Osteoblast (primary cell): ENCODE measurements at regions not wholly inside any gene's neighbourhood (a gene's known extent, or its start where the extent isn't known, plus 50 kb on each side); places are given as distances from the start of the nearest gene placed in this dataset.
"Not testable (repeated sequence)": the region's sequence is repeated elsewhere in the genome, so short reads cannot be mapped to it uniquely, and the experiment has no call there.

Source experiments
- DNase-seq: peaks from one replicate; pipeline ENCODE4 v3.0.0; 2011; ENCODE audit warnings: low spot score, mixed read lengths; ENCODE audit not compliant: insufficient read length; ENCODE audit errors: missing footprints
- H2AFZ ChIP-seq: 2 replicates; pipeline ENCODE4 v1.6.0; 2011; ENCODE audit warnings: mild to moderate bottlenecking, low read length
- H3K27ac ChIP-seq: 2 replicates; pipeline ENCODE4 v1.5.1; 2011; ENCODE audit warnings: mild to moderate bottlenecking, low read depth, low read length, moderate library complexity
- H3K27me3 ChIP-seq: 2 replicates; pipeline ENCODE4 v1.6.0; 2012; ENCODE audit warnings: mild to moderate bottlenecking, control low read depth, inconsistent platforms, low read length, moderate library complexity; ENCODE audit not compliant: insufficient read depth
- H3K36me3 ChIP-seq: 2 replicates; pipeline ENCODE4 v1.5.1; 2011; ENCODE audit warnings: mild to moderate bottlenecking, low read length, control low read depth, moderate library complexity; ENCODE audit not compliant: insufficient read depth
- H3K4me1 ChIP-seq: 2 replicates; pipeline ENCODE4 v1.5.1; 2011; ENCODE audit warnings: mild to moderate bottlenecking, low read length, control low read depth, moderate library complexity; ENCODE audit not compliant: insufficient read depth
- H3K4me2 ChIP-seq: 2 replicates; pipeline ENCODE4 v1.6.0; 2011; ENCODE audit warnings: mild to moderate bottlenecking, low read length; ENCODE audit not compliant: insufficient read depth
- H3K4me3 ChIP-seq: fragments of 200-600 bp; sonication (generic); 3 replicates; pipeline ENCODE4 v1.5.1; 2012; ENCODE audit warnings: mild to moderate bottlenecking, low read length, inconsistent platforms; ENCODE audit not compliant: insufficient read depth
- H3K79me2 ChIP-seq: 2 replicates; pipeline ENCODE4 v1.6.0; 2012; ENCODE audit warnings: mild to moderate bottlenecking, low read length, control low read depth, inconsistent platforms; ENCODE audit not compliant: insufficient read depth
- H3K9me3 ChIP-seq: 2 replicates; pipeline ENCODE4 v1.5.1; 2011; ENCODE audit warnings: low read depth, low read length, control low read depth
- H4K20me1 ChIP-seq: 2 replicates; pipeline ENCODE4 v1.6.0; 2012; ENCODE audit warnings: mild to moderate bottlenecking, low read length, control low read depth; ENCODE audit not compliant: insufficient read depth
- TF ChIP-seq, protein P1 (sequence below): IDR thresholded peaks from 2 replicates; pipeline ENCODE4 v1.5.1; 2011; ENCODE audit warnings: mild to moderate bottlenecking, low read depth, low read length, moderate library complexity; ENCODE audit errors: extremely low read depth

DNA sequence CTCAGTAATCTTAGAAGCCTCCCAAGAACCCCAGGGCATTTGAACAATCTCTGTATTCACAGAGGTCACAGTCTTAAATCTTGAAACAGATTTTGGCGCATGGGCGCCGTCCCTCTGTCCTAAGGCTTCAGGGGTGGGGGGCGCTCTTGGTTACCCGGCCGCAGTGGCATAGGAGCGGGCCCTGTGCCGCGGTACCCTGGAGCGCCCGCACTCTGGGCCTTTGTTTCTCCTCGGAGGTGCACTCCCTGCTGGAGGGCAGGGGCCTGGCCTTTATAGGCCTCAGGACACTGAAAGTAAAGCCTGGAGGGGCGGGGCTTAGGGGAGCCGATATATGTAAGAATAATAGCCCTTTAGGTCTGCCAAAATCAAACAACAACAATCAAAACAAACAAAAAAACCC is 197.3 kb upstream of the FOLH1 start:
- no peak overlapping the region for H3K4me2 ChIP-seq
- no peak overlapping the region for H3K27ac ChIP-seq
- H3K4me1 ChIP-seq = no peaks in the 10 kb centered on the region
- TF ChIP-seq, protein P1, sequence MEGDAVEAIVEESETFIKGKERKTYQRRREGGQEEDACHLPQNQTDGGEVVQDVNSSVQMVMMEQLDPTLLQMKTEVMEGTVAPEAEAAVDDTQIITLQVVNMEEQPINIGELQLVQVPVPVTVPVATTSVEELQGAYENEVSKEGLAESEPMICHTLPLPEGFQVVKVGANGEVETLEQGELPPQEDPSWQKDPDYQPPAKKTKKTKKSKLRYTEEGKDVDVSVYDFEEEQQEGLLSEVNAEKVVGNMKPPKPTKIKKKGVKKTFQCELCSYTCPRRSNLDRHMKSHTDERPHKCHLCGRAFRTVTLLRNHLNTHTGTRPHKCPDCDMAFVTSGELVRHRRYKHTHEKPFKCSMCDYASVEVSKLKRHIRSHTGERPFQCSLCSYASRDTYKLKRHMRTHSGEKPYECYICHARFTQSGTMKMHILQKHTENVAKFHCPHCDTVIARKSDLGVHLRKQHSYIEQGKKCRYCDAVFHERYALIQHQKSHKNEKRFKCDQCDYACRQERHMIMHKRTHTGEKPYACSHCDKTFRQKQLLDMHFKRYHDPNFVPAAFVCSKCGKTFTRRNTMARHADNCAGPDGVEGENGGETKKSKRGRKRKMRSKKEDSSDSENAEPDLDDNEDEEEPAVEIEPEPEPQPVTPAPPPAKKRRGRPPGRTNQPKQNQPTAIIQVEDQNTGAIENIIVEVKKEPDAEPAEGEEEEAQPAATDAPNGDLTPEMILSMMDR = no peak
- H4K20me1 ChIP-seq = no peaks in the 10 kb centered on the region
- no peak for DNase-seq
- no peaks in the 10 kb centered on the region for H3K27me3 ChIP-seq
- no peak overlapping the region for H3K4me3 ChIP-seq
- H2AFZ ChIP-seq = no peak overlapping the region
- no peaks in the 10 kb centered on the region for H3K36me3 ChIP-seq
- no peaks in the 10 kb centered on the region for H3K9me3 ChIP-seq
- H3K79me2 ChIP-seq = no peaks in the 10 kb centered on the region

DNA sequence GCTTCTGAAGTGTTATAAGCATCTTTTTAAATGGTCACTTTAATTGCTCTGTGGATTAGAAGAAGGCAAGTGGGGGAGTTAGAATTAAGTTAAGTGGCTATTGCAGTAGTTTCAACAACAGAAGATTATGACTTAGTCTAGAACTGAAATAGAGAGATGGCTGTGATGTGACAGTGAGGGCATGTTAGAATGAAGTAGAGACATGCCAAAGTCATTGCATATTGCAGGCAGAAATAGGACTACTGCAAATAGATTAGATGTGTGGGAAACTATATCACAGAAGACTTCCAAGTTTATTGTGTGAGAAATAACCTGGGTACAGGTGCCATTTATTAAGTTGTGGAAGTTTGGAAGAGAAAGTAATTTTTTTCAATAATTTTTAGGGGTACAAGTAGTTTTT is 187.4 kb upstream of the FOLH1 start:
- H3K27me3 ChIP-seq, H3K79me2 ChIP-seq, H3K9me3 ChIP-seq, H3K36me3 ChIP-seq, DNase-seq, H2AFZ ChIP-seq, H4K20me1 ChIP-seq, H3K4me3 ChIP-seq, H3K4me2 ChIP-seq, H3K4me1 ChIP-seq, H3K27ac ChIP-seq: not testable (repeated sequence)

DNA sequence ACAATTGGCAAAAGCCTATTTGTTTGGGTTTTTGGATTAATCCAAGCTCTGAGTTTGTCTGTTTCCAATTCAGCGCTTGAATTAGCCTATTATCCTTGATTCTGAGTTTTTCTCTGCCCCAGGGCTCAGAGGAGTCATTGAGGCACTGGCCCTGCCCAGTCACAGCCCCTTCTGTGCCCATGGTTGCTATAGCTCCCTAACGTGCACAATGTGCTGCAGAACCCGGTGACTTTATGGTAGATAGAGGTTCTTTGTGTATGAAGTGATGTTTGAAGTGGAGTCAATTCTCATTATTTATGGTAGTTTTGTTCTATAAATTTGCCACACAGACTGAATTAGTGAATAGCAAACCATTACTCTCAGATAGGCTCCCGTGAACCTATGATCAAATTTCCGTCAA is 182.0 kb upstream of the FOLH1 start:
- H2AFZ ChIP-seq, H3K79me2 ChIP-seq, H3K4me2 ChIP-seq, H4K20me1 ChIP-seq, H3K4me3 ChIP-seq, H3K4me1 ChIP-seq, H3K36me3 ChIP-seq, H3K27ac ChIP-seq, H3K27me3 ChIP-seq, H3K9me3 ChIP-seq, DNase-seq: not testable (repeated sequence)

DNA sequence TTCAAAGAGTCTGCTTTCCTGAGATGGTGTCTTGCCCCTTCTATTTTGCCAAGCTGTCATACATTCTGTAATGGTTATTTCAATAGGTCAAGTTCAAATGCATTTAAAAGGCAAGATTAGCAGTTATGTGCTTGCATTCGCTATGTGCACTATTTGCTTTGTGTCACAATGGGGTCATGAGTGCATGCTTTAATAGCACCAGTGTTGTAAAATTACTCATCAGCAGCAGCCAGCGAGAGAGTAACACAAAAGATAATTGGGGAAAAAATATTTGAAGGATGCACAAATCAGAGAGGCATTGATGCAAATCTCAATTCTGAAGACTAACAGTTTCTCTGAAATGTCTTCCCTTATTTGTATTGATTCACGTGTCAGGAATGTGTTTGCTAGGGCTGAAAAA is 180.7 kb upstream of the FOLH1 start:
- H3K4me1 ChIP-seq, DNase-seq, H3K4me3 ChIP-seq, H3K36me3 ChIP-seq, H3K79me2 ChIP-seq, H3K9me3 ChIP-seq, H3K27ac ChIP-seq, H2AFZ ChIP-seq, H3K4me2 ChIP-seq, H4K20me1 ChIP-seq, H3K27me3 ChIP-seq: not testable (repeated sequence)

DNA sequence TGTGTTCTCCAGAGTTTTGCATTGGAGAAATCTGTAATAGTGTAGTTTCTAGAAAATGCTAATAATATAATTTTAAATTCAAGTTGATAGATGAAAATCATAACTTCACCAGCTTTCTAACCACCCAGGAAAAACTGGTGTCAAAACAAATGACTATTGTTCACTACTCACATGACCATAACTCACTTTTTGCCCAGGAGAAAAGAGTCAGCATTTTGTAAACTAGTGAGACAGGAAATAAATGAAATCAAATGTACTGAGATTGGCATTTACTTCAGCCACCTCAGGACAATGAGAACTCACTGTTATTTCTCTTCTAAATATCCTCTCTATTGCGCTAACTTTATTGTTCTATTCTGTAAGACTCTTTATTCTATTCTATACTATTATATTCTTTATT is 176.0 kb upstream of the FOLH1 start:
- DNase-seq, H4K20me1 ChIP-seq, H3K27ac ChIP-seq, H3K4me3 ChIP-seq, H3K9me3 ChIP-seq, H3K4me1 ChIP-seq, H3K79me2 ChIP-seq, H3K4me2 ChIP-seq, H3K36me3 ChIP-seq, H3K27me3 ChIP-seq, H2AFZ ChIP-seq: not testable (repeated sequence)

DNA sequence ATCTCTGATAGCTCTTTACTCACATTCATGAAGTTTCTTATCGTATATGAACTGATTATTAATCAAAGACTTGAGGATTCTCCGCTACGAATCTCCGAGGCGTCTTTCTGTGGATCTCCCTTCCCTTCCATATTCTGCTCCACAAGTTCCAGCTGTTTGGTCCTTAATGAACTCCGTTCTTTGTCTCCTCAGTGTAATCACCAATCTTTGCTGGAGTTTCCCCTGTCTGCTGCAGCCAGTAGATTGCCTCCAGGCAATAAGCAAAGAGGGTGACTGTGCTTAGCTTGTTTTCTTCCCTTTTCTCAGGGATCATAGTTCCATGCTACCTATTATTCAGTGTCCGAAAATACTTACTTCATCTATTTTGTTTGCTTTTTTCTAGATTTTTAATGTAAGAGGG is 169.6 kb upstream of the FOLH1 start:
- Histone ChIP-seq H3K36me3 (no peaks in the 10 kb centered on the region), H3K9me3 (no peaks in the 10 kb centered on the region), H3K4me1 (no peaks in the 10 kb centered on the region), H3K27ac (no peak overlapping the region), H2AFZ (no peak overlapping the region), H3K4me3 (no peak overlapping the region), H3K4me2 (no peak overlapping the region), H4K20me1 (no peaks in the 10 kb centered on the region), H3K79me2 (no peaks in the 10 kb centered on the region), H3K27me3 (no peaks in the 10 kb centered on the region)
- no peak for DNase-seq
- TF ChIP-seq, protein P1 = no peak

DNA sequence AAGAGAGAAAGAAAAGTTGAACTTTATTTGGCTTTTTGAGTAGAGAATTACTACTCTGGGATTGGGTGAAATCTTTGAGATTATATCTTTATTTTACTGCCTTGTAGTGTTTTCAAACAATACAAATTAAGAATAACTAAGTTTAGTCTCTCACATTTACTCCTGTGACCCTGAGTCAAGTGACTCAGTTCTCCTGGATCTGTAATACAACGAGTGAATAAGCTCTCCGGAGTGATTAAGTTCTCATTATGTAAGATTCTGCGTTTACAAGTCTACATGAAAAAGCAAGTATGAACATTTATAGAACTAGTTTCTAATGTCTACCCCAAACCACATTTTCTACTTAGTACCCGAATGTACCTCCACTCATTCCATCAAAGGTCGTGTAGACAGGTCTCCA is 165.5 kb upstream of the FOLH1 start:
- H3K9me3 ChIP-seq, H4K20me1 ChIP-seq, H2AFZ ChIP-seq, H3K27ac ChIP-seq, H3K27me3 ChIP-seq, H3K79me2 ChIP-seq, H3K4me2 ChIP-seq, DNase-seq, H3K36me3 ChIP-seq, H3K4me1 ChIP-seq, H3K4me3 ChIP-seq: not testable (repeated sequence)

DNA sequence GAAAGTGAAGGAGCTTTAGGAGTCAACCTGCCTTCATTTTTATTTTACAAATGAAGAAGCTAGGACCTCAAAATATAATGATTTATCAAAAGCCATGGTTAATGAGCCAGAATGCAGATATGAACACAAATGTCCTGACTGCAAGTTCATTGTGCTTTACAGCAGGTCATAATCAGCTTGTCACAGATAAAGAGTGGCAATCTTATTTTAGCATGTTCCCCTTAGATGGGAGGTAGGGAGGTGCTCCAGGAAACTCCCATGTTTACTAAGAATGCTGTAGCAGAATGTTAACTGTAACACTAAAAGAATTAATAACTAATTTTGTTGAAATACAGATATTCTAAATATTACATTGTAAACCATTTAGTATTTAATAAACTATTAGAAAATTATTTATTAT is 165.0 kb upstream of the FOLH1 start:
- H3K4me1 ChIP-seq, H3K36me3 ChIP-seq, H3K27me3 ChIP-seq, H2AFZ ChIP-seq, H3K4me3 ChIP-seq, H3K27ac ChIP-seq, H4K20me1 ChIP-seq, H3K79me2 ChIP-seq, H3K9me3 ChIP-seq, DNase-seq, H3K4me2 ChIP-seq: not testable (repeated sequence)
